ENCODE measurements at regions not wholly inside any gene's neighbourhood (a gene's known extent, or its start where the extent isn't known, plus 50 kb on each side); places are given as distances from the start of the nearest gene placed in this dataset.
A peak's percentile ranks its signal among the peaks of the same experiment; 100 is the strongest.

DNA sequence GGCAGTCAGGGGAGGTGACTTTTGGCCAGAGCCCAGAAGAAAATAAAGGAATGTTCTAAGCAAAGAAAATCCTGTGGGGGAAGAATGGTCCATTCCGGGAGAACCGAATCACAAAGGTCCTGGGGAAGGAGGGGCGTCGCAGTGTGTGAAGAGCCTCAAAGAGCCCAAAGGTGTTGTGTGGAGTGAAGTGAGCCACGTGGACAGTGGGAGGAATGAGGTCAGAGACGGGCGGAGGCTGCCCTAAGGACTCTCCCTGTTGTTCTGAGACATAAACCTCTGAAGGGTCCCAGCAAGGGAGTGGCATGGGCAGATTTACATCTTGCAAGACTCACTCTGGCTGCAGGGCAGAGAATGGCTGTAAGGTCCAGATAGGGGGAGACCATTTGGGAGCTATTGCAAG, 91.3 kb upstream of the SEC11C start:
- intact Hi-C loops (cut with DNase I): no loop called here
- ATAC-seq (no peak), DNase-seq (no peak)
- no peaks in the 10 kb centered on the region for H3K36me3 ChIP-seq (replicated peaks in 1 of 2; ENCODE audit: insufficient read depth in 1 of 2, low read depth in 2 of 2)
- WGBS, 2 donors: 76 to 82% methylated on average over 7 of the region's 7 CpGs
- TF ChIP-seq, protein P1, sequence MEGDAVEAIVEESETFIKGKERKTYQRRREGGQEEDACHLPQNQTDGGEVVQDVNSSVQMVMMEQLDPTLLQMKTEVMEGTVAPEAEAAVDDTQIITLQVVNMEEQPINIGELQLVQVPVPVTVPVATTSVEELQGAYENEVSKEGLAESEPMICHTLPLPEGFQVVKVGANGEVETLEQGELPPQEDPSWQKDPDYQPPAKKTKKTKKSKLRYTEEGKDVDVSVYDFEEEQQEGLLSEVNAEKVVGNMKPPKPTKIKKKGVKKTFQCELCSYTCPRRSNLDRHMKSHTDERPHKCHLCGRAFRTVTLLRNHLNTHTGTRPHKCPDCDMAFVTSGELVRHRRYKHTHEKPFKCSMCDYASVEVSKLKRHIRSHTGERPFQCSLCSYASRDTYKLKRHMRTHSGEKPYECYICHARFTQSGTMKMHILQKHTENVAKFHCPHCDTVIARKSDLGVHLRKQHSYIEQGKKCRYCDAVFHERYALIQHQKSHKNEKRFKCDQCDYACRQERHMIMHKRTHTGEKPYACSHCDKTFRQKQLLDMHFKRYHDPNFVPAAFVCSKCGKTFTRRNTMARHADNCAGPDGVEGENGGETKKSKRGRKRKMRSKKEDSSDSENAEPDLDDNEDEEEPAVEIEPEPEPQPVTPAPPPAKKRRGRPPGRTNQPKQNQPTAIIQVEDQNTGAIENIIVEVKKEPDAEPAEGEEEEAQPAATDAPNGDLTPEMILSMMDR (IDR thresholded peaks at IDR 0.05): no peak
- no peak for TF ChIP-seq POLR2A (IDR thresholded peaks at IDR 0.05)
- H3K27me3 ChIP-seq: no peaks in the 10 kb centered on the region
- peaks cover 23% of the 10 kb centered on the region for H3K4me1 ChIP-seq
- H3K27ac ChIP-seq: no peak overlapping the region
- no peak overlapping the region for H3K4me3 ChIP-seq
- no peaks in the 10 kb centered on the region for H3K9me3 ChIP-seq

DNA sequence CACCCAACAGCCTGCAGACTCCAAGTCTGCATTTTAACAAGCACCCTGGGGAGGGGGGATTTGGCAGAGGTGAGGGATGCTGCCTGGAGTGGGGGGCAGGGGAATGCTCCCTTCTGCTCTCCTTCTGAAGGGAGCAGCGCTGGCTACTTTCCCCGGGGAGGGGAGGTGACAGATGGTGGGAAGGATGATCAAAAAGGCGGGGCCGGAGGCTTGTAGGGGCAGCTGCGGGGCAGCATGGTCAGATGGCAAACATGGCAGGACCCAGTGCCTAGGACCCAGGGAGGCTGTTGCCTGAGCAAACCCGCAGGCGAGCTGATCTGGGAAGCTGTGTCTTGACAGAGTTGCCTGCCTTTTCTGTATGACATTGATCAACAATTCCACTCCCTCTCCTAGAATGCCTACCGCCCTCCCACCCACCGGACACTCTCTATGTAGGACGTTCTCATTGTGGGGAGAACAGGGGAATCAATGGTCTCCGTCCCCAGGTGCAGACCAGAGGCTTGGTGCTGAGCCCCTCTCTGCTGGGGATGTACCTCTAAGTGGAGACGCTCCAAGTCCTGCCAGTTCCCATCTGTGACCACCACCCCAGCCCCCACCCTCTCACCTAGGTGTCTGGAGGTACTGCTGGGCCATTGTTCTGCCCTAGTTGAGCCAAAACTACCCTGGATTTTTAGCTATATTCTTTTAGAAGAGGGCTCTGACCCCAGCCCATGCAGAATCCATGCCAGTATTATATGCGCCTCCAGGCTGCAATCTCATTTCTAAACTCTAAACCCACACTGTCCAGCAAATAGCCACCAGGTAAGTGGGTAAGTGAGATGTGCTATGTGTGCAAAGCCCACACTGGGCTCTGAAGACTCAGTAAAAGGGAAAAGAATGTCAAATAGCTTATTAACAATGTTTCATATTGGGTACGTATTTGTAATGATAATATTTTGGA, 89.7 kb upstream of the SEC11C start:
- no peaks in the 10 kb centered on the region for H3K27me3 ChIP-seq
- H3K36me3 ChIP-seq (replicated peaks in 1 of 2; ENCODE audit: insufficient read depth in 1 of 2, low read depth in 2 of 2): no peaks in the 10 kb centered on the region
- H3K9me3 ChIP-seq: no peaks in the 10 kb centered on the region
- 74 to 78% methylated on average over 13 to 14 of the region's 14 CpGs for WGBS, 2 donors
- no peak overlapping the region for H3K27ac ChIP-seq
- H3K4me1 ChIP-seq: peaks cover 26% of the 10 kb centered on the region
- no peak overlapping the region for H3K4me3 ChIP-seq
- intact Hi-C loops (cut with DNase I): no loop called here
- TF ChIP-seq, protein P1 (IDR thresholded peaks at IDR 0.05): no peak
- ATAC-seq: no peak
- DNase-seq: no peak

DNA sequence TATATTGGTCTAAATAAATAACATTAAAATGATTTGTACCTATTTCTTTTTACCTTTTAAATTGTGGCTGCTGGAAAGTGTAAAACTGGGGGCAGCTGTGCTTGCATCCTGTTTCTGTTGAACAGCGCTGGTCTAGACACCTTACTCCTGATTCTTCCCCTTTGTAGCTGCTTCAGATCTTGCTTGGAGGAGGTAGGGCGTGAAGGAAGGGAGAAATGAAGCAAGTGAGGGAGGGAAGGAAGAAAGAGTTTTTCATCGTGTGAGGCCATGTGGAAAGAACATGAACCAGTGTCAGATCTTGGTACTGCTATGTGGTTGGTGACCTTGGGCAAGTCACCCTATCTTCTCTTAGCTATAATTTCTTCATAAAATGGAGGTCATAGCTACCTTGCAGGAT, 89.0 kb upstream of the SEC11C start:
- no peak for ATAC-seq

DNA sequence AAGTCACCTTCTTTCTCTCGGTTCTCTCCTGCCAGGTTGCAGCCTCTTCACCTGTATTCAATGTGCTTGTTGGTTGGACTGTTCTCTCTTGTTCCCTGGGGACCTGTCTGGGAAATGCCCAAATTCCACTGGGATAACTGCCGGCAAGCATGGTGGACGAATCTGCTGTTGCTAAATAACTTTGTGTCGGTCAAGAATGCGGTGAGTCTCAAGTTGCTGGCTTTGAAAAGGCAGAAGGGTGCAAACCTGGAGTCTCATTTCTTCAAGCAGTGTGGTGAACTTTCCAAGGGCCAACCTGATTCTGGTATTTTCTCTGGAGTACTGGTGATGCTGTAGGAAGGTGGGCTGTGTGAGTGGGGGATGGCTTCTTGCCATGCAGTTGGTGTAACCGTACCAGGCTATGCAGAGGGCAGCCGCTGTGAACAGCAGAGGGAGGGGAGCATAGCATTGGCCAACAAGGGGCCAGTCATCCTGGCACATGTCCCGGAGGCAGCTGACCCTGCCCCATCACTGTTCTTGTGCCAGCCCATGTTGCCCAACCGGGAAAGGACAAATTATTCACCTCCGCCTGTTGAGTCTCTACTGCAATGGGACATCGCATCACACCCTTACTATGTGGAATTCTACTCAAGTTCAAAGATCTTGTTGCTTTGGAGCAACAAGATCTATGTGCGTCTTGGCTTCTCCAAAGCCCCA, 88.1 kb upstream of the SEC11C start:
- DNase-seq: peak in 3 of 4 donors; percentile 22 to 45 (median 28)
- H3K36me3 ChIP-seq (replicated peaks in 1 of 2; ENCODE audit: insufficient read depth in 1 of 2, low read depth in 2 of 2): no peaks in the 10 kb centered on the region
- H3K27me3 ChIP-seq: no peaks in the 10 kb centered on the region
- no peak for ATAC-seq
- peaks cover 26% of the 10 kb centered on the region for H3K4me1 ChIP-seq
- H3K4me3 ChIP-seq: no peak overlapping the region
- no peaks in the 10 kb centered on the region for H3K9me3 ChIP-seq
- intact Hi-C loops (cut with DNase I): no loop called here
- TF ChIP-seq, protein P1 (IDR thresholded peaks at IDR 0.05): no peak
- TF ChIP-seq POLR2A (IDR thresholded peaks at IDR 0.05): no peak
- H3K27ac ChIP-seq: peak overlapping the region in 2 of 4 donors; percentile 48 to 61
- whole genome bisulfite sequencing, 2 donors: 66 to 71% methylated on average over 12 of the region's 12 CpGs

More for the DNA sequence above, 89.0 kb upstream of the SEC11C start:
- H3K27ac ChIP-seq: no peak overlapping the region
- no peaks in the 10 kb centered on the region for H3K27me3 ChIP-seq
- no peak overlapping the region for H3K4me3 ChIP-seq
- TF ChIP-seq, protein P1 (IDR thresholded peaks at IDR 0.05): no peak
- TF ChIP-seq POLR2A (IDR thresholded peaks at IDR 0.05): no peak
- no peak for DNase-seq
- no peaks in the 10 kb centered on the region for H3K36me3 ChIP-seq (replicated peaks in 1 of 2; ENCODE audit: insufficient read depth in 1 of 2, low read depth in 2 of 2)
- intact Hi-C loops (cut with DNase I): no loop called here
- H3K4me1 ChIP-seq: peaks cover 26% of the 10 kb centered on the region
- H3K9me3 ChIP-seq: no peaks in the 10 kb centered on the region
- WGBS, 2 donors: 85 to 92% methylated on average over 3 of the region's 3 CpGs

Measured in body of pancreas (tissue), 4 donors.